Lower leg skin (tissue), 3 donors: ENCODE measurements at regions not wholly inside any gene's neighbourhood (a gene's known extent, or its start where the extent isn't known, plus 50 kb on each side); places are given as distances from the start of the nearest gene placed in this dataset.

Experiments
- POLR2A ChIP-seq, 2 donors: fragments of 450-650 bp; IDR thresholded peaks; one replicate each; pipeline ENCODE4 v1.6.1; 2016 to 2017; ENCODE audit warnings: antibody characterized with exemption in 2 of 2, mild to moderate bottlenecking in 1 of 2, moderate library complexity in 1 of 2
- TF ChIP-seq, protein P1 (sequence below), 3 donors: fragments of 450-650 bp; IDR thresholded peaks; one replicate each; pipeline ENCODE4 v1.5.1; 2016; ENCODE audit warnings: antibody characterized with exemption in 3 of 3, mild to moderate bottlenecking in 3 of 3, moderate library complexity in 2 of 3

DNA sequence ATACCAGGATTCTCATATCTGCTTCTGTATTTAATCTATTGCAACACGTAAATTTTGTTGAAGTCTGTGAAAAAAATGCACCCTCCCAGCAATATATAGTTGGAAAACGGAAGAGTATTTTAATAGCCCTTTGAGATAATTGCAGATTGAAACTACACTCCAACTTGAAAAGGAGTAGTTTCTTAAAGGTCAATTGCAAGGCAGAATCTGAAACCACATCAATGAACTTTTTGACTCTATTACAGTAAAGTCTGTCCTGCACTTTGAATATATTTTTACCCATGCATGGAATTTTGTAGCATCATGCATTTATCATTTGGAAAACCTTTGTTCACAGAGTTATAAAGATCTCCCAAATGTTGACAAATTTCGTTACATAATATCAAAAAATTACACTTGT lies 311.6 kb upstream of the NREP start:
- no peak for TF ChIP-seq POLR2A (IDR thresholded peaks at IDR 0.05)
- TF ChIP-seq, protein P1, sequence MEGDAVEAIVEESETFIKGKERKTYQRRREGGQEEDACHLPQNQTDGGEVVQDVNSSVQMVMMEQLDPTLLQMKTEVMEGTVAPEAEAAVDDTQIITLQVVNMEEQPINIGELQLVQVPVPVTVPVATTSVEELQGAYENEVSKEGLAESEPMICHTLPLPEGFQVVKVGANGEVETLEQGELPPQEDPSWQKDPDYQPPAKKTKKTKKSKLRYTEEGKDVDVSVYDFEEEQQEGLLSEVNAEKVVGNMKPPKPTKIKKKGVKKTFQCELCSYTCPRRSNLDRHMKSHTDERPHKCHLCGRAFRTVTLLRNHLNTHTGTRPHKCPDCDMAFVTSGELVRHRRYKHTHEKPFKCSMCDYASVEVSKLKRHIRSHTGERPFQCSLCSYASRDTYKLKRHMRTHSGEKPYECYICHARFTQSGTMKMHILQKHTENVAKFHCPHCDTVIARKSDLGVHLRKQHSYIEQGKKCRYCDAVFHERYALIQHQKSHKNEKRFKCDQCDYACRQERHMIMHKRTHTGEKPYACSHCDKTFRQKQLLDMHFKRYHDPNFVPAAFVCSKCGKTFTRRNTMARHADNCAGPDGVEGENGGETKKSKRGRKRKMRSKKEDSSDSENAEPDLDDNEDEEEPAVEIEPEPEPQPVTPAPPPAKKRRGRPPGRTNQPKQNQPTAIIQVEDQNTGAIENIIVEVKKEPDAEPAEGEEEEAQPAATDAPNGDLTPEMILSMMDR (IDR thresholded peaks at IDR 0.05), result no peak
